ENCODE measurements at regions not wholly inside any gene's neighbourhood (a gene's known extent, or its start where the extent isn't known, plus 50 kb on each side); places are given as distances from the start of the nearest gene placed in this dataset.

DNA sequence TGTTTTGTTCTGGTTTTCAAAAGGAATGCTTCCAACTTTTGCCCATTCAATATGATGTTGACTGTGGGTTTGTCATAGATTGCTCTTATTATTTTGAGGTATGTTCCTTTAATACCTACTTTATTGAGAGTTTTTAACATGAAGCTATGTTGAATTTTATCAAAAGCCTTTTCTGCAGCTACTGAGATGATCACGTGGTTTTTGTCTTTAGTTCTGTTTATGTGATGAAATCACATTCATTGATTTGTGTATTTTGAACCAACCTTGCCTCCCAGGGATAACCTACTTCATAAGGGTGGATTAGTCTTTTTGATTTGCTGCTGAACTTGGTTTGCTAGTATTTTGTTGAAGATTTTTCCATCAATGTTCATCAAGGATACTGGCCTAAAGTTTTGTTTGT is 92.7 kb upstream of the TCF21 start:
- no peak for TF ChIP-seq CTCF (IDR thresholded peaks at IDR 0.05; ENCODE audit: insufficient read depth, low read length)
- TF ChIP-seq REST (IDR thresholded peaks at IDR 0.05; ENCODE audit: insufficient replicate concordance, low read depth): no peak

Measured in HL-60 (cell line).